Fibroblast of upper back skin (primary cell): ENCODE measurements at regions not wholly inside any gene's neighbourhood (a gene's known extent, or its start where the extent isn't known, plus 50 kb on each side); places are given as distances from the start of the nearest gene placed in this dataset.
"Not testable (repeated sequence)": the region's sequence is repeated elsewhere in the genome, so short reads cannot be mapped to it uniquely, and the experiment has no call there.

Experiments
- DNase-seq: peaks from one replicate; pipeline ENCODE4 v3.0.0-alpha.2; 2013

DNA sequence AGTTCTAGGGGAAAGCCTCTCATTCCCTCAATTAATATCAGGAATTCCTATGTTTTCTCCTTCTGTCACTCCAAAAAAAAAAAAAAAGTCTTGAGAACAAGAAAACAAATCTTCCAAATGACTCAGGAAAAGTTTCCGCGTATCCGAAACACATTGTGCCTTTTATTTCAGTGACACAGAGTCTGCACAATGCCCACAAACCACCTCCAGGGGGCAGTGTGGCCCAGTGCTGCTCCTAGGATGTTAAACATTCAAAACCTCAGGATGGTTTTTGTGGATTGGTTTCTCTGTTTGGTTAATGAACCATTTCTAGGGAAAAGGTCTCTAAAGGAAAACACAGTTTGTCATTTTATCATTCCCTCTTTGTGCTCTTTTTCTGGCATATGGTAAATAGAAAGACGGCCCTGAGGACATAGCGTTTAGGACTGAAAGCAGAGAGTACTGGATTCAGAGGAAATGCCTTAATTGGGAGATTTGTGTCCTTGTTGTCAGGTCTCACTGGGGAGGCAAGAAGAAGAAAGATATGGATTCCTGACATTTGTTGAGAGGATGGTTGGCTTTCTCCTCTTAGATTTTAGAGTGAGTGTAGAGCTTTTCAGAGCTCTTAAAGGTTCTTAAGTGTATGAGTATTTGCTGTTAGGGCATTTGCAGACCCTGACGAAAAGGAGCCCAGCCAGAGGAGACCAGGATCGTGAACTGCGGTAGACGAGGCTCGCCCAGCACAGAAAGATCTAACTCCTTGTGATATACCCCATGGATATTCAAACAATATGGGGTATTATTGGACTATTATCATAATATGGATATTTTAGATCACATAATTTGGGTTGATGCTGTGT lies 65.7 kb upstream of the MAP9 start:
- peak; percentile 74 for DNase-seq

DNA sequence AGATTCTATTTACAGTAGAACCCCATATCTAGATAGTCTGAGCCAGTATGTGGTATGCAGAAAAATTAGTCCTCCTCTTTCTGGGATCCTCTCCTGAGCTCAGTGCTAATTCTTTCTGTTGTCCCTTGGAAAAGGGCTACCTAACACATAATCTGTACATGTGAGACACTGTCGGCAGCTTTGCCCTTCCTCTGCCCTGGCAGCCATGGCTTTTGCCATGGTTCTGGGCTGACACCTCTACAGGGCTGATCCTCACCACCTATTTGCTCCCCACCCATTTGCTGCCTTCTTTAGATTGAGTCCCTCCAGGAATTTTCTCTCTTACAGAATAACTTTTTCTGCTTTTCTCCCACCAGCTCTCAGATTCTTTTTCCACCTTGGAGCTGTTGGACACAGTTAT lies 64.7 kb upstream of the MAP9 start:
- DNase-seq = no peak

DNA sequence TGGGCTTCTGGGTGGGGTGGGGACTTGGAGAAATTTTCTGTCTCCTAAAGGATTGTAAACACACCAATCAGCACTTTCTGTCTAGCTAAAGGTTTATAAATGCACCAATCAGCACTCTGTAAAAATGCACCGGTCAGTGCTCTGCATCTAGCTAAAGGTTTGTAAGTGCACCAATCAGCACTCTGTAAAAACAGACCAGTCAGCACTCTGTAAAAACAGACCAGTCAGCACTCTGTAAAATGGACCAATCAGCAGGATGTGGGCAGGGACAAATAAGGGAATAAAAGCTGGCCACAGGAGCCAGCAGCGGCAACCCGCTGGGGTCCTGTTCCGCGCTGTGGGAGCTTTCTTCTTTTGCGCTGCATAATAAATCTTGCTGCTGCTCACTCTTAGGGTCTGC lies 63.0 kb upstream of the MAP9 start:
- DNase-seq = not testable (repeated sequence)

DNA sequence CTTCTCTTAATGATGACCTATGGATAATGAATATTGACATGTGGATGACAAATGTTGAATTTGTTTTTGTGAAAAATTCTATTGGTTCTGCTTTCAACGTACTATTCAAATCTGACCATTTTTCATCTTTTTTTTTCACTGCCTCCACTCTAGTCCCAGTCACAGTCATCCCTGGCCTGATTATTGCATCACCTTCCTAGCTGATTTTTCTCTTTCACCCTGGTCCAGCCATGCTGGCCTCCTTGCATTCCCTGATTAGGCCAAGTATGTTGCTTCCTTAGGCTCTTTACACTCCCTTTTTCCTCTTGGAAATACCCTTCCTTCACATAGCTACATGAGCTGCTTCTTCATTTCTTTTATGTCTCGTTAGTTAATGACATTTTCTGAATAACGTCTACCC lies 58.1 kb upstream of the MAP9 start:
- no peak for DNase-seq

DNA sequence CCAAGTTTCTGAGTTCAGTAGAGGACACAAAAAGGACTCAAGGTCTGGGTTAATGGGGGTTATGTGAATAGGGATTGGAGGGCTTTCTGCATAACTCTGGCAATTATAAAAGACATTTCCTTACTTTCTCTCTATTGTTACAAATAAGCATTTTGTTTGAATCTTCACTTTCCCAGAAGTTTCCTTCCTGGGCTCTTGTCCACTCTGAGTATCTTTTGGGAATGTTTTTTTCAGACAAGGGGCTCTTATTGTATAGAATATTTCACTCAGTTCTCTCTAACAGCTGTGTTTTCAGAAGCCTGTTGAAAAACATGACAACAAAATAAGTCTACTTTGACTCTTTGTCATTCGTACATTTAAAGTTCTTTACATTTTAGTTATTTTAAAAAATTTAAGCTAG lies 57.6 kb upstream of the MAP9 start:
- no peak for DNase-seq

DNA sequence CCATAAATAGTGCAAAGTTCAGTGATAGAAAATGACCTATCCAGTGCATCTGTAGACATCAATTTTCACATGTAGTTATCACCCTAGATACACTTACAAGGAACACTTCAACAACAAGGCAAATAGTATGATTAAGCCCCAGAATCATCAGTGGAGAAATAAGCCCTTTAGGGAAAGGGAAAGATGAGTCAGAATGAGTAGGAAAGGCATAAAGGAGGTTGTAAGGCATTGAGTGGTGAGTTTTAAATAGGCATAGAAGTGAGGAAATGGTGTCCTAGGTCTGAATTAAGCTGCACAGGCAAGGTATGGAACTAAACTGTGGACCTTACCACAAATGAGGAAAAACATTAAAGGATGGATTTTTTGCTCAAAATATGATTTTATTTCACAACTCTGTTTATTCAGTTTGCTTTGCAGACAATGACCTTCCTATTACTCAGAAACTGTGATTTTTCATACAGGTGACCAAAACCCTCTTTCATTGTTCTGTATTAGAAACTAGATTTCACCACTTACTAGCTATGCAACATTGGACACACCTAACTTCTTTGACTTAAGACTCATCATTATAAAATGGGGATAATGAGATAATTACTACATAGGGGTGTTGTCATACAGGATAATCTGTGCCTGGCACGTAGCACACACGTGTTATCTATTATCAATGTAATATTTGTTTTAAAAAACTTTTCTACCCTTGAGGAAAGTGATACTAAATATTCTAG lies 57.0 kb upstream of the MAP9 start:
- peak; percentile 36 for DNase-seq

DNA sequence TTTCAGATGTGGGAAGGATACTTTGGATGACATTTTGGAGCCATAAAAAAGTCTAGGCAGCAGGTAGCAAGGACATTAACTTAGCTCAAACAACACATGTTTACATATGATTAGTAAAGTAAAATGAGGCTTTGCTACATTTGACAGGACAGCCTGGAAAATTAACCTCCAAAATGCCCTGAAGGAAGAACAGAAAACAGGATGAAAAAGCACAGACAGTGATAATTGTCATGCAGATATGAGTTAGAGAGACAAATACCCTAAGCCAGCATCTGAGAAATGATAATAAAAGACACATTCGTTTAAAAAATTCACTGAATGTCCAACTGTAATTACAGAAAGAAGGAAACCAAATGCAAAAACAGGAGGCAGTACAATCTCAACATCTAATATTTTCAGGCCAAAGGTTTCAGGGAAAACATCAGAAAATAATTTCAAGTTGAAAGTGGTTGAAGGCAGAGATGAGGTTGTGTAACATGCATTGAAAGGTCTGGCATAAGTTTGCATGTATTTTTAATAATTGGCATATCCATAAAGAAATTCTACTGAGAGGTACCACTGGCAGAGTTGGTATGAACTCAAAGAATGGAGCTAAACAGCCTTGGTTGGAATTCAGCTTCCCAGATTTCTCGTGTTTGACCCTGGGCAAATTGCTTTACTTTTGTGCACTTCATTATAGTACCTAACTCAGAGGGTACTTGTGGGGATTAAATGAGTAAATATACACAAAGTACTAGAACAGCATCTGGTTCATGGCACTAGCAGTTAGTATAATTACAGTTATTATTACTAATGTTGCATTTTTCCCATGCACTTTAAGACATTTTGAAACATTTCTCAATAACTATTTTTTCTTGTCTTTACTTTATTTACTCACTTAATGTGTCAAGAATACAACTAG lies 54.4 kb upstream of the MAP9 start:
- DNase-seq = no peak

DNA sequence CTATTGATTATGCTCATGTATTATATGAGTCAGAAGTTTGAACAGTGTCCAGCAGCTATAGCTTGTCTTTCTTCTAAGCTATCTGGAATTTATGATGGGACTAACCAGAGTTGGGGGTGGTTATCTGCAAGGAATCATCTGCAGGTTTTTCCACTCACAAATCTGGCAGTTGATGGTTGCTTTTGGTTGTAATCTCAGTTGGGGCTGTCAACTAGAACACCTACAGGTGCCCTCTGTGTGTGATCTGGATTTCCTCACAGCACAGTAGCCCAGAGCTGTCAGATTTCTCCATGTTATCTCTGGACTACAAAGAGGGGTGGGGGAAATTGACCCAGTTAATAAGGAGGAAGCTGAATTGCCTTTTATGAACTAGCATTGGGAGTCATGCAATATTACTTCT lies 51.4 kb upstream of the MAP9 start:
- DNase-seq = no peak

DNA sequence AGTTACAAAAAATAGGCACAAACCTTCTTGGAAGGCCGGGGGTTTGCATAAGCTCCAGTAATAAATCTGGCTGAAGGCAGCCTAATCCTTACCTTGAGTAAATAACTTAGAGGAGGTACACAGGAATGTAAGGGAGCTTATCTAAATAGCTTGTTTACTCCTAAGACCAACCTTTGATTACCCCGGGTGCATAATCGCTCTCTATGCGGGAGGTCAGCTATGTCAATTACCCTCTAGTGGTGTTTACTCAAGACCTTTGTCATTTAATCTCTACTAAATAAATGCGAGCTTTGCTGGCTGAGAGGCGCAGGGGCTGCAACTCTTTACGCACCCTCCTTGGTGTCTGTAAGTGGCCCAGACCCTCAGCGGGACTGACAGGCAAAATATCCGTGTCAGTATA lies 50.2 kb upstream of the MAP9 start:
- no peak for DNase-seq
